GM12875 (cell line): ENCODE measurements at regions not wholly inside any gene's neighbourhood (a gene's known extent, or its start where the extent isn't known, plus 50 kb on each side); places are given as distances from the start of the nearest gene placed in this dataset.

Source experiments
- H3K4me3 ChIP-seq: one replicate; pipeline ENCODE4 v1.5.1; 2011; ENCODE audit warnings: low read depth, low read length, control low read depth
- TF ChIP-seq, protein P1 (sequence below): IDR thresholded peaks from 2 replicates; pipeline ENCODE4 v1.5.1; 2011; ENCODE audit warnings: low read depth, mild to moderate bottlenecking, control low read depth, inconsistent platforms, low read length, moderate library complexity, borderline replicate concordance; ENCODE audit not compliant: insufficient read depth

- TF ChIP-seq, protein P1, sequence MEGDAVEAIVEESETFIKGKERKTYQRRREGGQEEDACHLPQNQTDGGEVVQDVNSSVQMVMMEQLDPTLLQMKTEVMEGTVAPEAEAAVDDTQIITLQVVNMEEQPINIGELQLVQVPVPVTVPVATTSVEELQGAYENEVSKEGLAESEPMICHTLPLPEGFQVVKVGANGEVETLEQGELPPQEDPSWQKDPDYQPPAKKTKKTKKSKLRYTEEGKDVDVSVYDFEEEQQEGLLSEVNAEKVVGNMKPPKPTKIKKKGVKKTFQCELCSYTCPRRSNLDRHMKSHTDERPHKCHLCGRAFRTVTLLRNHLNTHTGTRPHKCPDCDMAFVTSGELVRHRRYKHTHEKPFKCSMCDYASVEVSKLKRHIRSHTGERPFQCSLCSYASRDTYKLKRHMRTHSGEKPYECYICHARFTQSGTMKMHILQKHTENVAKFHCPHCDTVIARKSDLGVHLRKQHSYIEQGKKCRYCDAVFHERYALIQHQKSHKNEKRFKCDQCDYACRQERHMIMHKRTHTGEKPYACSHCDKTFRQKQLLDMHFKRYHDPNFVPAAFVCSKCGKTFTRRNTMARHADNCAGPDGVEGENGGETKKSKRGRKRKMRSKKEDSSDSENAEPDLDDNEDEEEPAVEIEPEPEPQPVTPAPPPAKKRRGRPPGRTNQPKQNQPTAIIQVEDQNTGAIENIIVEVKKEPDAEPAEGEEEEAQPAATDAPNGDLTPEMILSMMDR, result no peak
- no peak overlapping the region for H3K4me3 ChIP-seq
Observed at GRCh38 chr10:28426392-28427159, 106.3 kb upstream of the WAC start.

- TF ChIP-seq, protein P1, result no peak
- H3K4me3 ChIP-seq, result no peak overlapping the region
Observed at GRCh38 chr10:28427376-28427775, 105.5 kb upstream of the WAC start.

DNA sequence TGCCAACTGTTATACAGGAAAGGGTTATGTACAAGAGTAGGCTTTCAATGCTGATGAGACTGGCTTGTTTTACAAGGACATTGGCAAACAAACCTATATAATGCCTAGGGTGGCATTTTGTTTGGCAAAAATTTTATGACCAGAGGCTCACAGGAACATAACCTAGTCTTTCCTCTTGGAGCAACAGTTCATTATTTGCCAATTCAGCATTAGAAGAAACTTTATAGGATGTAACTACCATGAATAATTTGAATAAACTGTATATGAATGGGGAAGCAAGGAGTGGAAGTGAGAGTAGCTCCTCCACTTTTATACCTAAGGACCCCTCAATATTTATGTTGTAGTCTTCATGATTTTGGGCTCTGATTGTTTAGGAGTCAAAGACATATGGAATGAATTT, 103.9 kb upstream of the WAC start:
- H3K4me3 ChIP-seq, result no peak overlapping the region
- TF ChIP-seq, protein P1, result no peak

DNA sequence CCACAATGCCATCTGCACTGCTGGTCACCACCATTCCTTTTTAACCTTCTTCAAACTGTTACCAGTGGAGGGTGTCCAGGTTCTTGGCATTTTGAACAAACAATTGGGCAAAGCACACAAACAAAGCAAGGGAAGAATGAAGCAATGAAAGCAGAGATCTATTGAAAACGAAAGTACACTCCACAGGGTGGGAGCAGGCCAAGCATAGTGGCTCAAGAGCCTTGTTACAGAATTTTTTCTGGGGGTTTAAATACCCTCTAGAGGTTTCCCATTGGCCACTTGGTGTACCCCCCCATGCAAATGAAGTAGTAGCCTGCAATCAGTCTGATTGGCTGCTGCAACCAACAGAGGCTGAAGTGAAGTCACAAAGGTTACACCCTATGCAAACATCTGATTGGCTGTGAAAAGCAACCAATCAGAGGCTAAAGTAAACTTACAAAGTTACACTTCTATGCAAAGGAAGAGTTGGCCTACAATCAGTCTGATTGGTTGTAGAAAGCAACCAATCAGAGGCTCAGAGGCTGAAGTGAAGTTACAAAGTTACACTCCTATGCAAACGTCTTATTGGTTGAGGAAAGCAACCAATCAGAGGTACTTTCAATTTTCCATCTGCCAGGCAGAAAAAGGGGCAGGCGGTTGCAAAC, 103.2 kb upstream of the WAC start:
- TF ChIP-seq, protein P1, result no peak

DNA sequence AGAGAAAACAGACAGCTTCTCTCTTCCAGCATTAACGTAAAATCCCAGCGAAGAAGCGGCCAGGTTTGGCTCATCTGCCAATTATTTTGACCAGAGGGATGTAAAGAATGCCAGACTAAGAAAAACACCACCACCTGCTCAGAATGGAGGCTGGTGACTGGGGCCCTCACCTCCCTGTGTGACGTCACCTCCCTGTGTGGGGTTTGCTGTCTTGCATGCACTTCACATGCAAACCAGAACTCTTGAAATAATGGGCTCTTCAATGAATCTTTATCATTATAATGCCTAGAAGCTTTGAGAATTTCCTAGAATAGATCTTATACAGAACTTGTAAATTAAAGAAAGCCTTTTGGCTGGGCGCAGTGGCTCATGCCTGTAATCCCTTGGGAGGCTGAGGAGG, 101.8 kb upstream of the WAC start:
- TF ChIP-seq, protein P1, result no peak
- no peak overlapping the region for H3K4me3 ChIP-seq

More for the DNA sequence above, 103.2 kb upstream of the WAC start:
- H3K4me3 ChIP-seq, result no peak overlapping the region

- TF ChIP-seq, protein P1, result peak; percentile 68; the same call in 1 of the 2 replicates
- no peak overlapping the region for H3K4me3 ChIP-seq
Observed at GRCh38 chr10:28432210-28432676, 100.7 kb upstream of the WAC start.

GRCh38 chr10:28434063-28434462, 98.9 kb upstream of the WAC start:
- H3K4me3 ChIP-seq, result no peak overlapping the region
- TF ChIP-seq, protein P1, result no peak
